AG04450 (cell line): ENCODE measurements at regions not wholly inside any gene's neighbourhood (a gene's known extent, or its start where the extent isn't known, plus 50 kb on each side); places are given as distances from the start of the nearest gene placed in this dataset.

ENCODE experiments used
- CTCF ChIA-PET: fragments of 300-600, 350-600 bp; formaldehyde crosslinking; extraction: SDS; loops from one replicate; lab custom pipeline; 2022; ENCODE audit warnings: antibody characterized with exemption, inconsistent platforms; lab: Charles Lee
- POLR2A ChIA-PET: fragments of 350-600 bp; formaldehyde crosslinking; extraction: SDS; loops from one replicate; lab custom pipeline; 2021; ENCODE audit warnings: antibody characterized with exemption, inconsistent platforms; lab: Yijun Ruan, JAX
- DNase-seq: peaks from one replicate; pipeline ENCODE4 v3.0.0-alpha.2; 2011; ENCODE audit warnings: low read depth, low spot score
- H3K27ac ChIP-seq: one replicate; pipeline ENCODE4 v1.5.1; 2012; ENCODE audit warnings: low read depth, low read length, control low read depth
- H3K27me3 ChIP-seq: one replicate; pipeline ENCODE4 v1.6.0; 2012; ENCODE audit warnings: low read length; ENCODE audit not compliant: control insufficient read depth, insufficient read depth
- H3K4me3 ChIP-seq: 2 replicates; pipeline ENCODE4 v1.5.1; 2011; ENCODE audit warnings: mild to moderate bottlenecking, low read depth, low read length, control low read depth
- H3K9me3 ChIP-seq: 2 replicates; pipeline ENCODE4 v1.5.1; 2012; ENCODE audit warnings: low read length; ENCODE audit not compliant: control insufficient read depth, insufficient read depth
- CTCF ChIP-seq: IDR thresholded peaks from 2 replicates; pipeline ENCODE4 v1.5.1; 2011; ENCODE audit warnings: low read depth, low read length, control low read depth, inconsistent platforms

DNA sequence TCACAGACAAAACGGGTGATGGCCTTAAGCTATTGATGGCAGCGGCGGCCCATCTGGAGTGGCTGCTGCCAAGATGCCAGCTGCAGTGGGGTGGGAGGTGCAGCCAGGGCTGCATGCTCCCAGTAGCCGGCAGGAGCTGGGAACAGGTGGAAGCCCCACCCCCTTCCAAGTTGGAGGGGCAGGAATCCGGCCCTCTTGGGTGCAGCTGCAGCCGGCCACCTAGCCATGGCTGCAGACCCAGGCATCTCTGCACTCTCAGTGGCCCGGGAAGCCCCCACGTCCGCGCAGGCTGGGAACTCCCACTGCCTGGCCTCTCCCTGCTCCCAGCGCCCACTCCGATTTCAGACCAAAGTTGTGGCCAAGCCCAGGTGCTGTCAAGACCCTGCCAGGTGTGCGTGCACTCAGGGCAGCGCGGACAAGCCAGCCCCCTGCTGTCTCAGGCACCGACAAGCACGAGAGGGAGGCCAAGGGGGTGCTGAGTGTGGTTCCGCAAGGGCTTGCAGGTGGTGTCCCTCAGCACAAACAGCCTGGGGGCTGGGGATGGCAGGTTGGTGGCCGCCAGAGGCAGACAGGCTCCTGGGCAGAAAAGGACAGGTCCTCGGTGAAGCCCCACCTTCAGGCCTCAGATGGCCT, 115.1 kb upstream of the TSLP start:
- no peak for TF ChIP-seq CTCF
- H3K27ac ChIP-seq = no peak overlapping the region
- no peak for DNase-seq
- H3K4me3 ChIP-seq = no peak overlapping the region
- CTCF ChIA-PET = no interaction called here
- POLR2A ChIA-PET = no interaction called here
- H3K9me3 ChIP-seq = peaks cover 4% of the 10 kb centered on the region; the same call in 1 of the 2 replicates
- H3K27me3 ChIP-seq = no peaks in the 10 kb centered on the region

GRCh38 chr5:110956913-110957813, 114.3 kb upstream of the TSLP start:
- Histone ChIP-seq H3K4me3 (no peak overlapping the region), H3K9me3 (peaks cover 4% of the 10 kb centered on the region; the same call in 1 of the 2 replicates), H3K27me3 (no peaks in the 10 kb centered on the region), H3K27ac (no peak overlapping the region)
- ChIA-PET POLR2A (no interaction called here), CTCF (no interaction called here)
- TF ChIP-seq CTCF = no peak
- no peak for DNase-seq

DNA sequence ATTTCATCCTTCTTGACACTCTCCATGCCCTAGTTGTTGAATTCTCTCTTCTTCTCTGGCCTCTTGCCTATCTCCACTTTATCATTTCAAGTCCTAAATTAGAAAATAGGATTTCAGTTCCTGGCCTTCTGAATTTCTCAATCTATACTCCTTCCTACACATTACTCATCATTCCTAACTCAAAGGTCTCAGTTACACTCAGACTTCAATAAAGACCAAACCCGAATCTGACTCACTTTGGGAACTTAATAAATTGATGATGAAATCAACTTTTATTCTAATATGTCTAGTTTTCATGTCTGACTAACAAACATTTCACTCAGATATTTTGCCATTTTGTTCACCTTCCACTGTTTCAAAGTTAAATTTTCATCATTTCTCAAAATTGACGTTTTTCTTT, 113.6 kb upstream of the TSLP start:
- ChIA-PET CTCF (no interaction called here), POLR2A (no interaction called here)
- Histone ChIP-seq H3K4me3 (no peak overlapping the region), H3K27ac (no peak overlapping the region), H3K27me3 (no peaks in the 10 kb centered on the region), H3K9me3 (peaks cover 4% of the 10 kb centered on the region; the same call in 1 of the 2 replicates)
- no peak for TF ChIP-seq CTCF
- peak; percentile 16 for DNase-seq

DNA sequence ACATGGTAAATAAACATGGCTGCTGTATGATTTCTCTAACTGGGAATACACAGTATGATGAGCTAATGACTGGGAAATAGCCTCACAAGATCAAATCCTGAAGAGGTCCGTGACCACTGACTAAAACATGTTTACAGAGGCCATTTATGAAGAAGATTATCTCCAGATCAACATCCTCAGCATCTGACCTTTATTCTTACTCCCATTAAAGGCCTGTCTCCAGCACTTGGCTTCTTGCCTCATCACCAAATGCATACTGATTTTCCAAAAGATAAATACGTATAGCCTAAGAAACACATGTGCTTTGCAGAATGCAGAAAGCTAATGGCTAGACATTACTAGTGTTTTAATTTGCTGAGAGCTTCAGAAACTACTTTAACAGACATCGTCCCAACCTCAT, 108.0 kb upstream of the TSLP start:
- Histone ChIP-seq H3K27ac (no peak overlapping the region), H3K9me3 (no peaks in the 10 kb centered on the region), H3K27me3 (no peaks in the 10 kb centered on the region), H3K4me3 (no peak overlapping the region)
- CTCF ChIA-PET = no interaction called here
- no peak for DNase-seq
- POLR2A ChIA-PET = interaction anchor here (0.6 kb wide), 1 partner anchor 95 kb away, joined by 14 read pairs; no protein-coding TSS in a partner anchor
- TF ChIP-seq CTCF = no peak
